SU-DHL-6 (cell line): ENCODE measurements at regions not wholly inside any gene's neighbourhood (a gene's known extent, or its start where the extent isn't known, plus 50 kb on each side); places are given as distances from the start of the nearest gene placed in this dataset.

Source experiments
- H2AFZ ChIP-seq: fragments of 200-600 bp; sonication (generic); 2 replicates; pipeline ENCODE4 v1.6.1; 2014; ENCODE audit warnings: low read depth, mild to moderate bottlenecking, moderate library complexity, mixed read lengths, antibody characterized with exemption, low read length; ENCODE audit not compliant: severe bottlenecking
- H3F3A ChIP-seq: fragments of 200-600 bp; shearing (Covaris generic); 2 replicates; pipeline ENCODE4 v1.6.0; 2016; ENCODE audit warnings: antibody characterized with exemption, mild to moderate bottlenecking; ENCODE audit not compliant: insufficient read depth
- H3K27ac ChIP-seq: fragments of 200-600 bp; sonication (generic); 2 replicates; pipeline ENCODE4 v1.5.1; 2016; ENCODE audit warnings: low read depth, mild to moderate bottlenecking, low read length, moderate library complexity, mixed read lengths
- H3K27me3 ChIP-seq: fragments of 200-600 bp; sonication (generic), shearing (Covaris generic); 2 replicates; pipeline ENCODE4 v1.6.0; 2014; ENCODE audit warnings: mild to moderate bottlenecking, low read length
- H3K36me3 ChIP-seq: fragments of 200-600 bp; sonication (generic); 2 replicates; pipeline ENCODE4 v1.6.1; 2014; ENCODE audit warnings: mild to moderate bottlenecking, low read length, mixed read lengths
- H3K4me2 ChIP-seq: fragments of 300-600, 200-600 bp; shearing (Covaris generic), sonication (generic); 2 replicates; pipeline ENCODE4 v1.6.0; 2014; ENCODE audit warnings: low read length, low read depth, mild to moderate bottlenecking; ENCODE audit not compliant: poor library complexity, severe bottlenecking
- H3K4me3 ChIP-seq: fragments of 200-600 bp; sonication (generic); 2 replicates; pipeline ENCODE4 v1.5.1; 2014; ENCODE audit warnings: antibody characterized with exemption, low read length, mild to moderate bottlenecking, mixed read lengths; ENCODE audit not compliant: insufficient read depth, poor library complexity, severe bottlenecking
- H3K79me2 ChIP-seq: fragments of 200-600 bp; sonication (generic); 2 replicates; pipeline ENCODE4 v1.6.1; 2014; ENCODE audit warnings: mild to moderate bottlenecking, low read length, moderate library complexity; ENCODE audit not compliant: insufficient read depth
- H3K9ac ChIP-seq: fragments of 200-600 bp; sonication (generic); 2 replicates; pipeline ENCODE4 v1.7.0; 2014; ENCODE audit warnings: mild to moderate bottlenecking, low read length
- H3K9me2 ChIP-seq: fragments of 200-600 bp; sonication (generic); replicated peaks from 2 replicates; pipeline ENCODE4 v1.6.1; 2014; ENCODE audit warnings: low read length; ENCODE audit not compliant: insufficient read depth
- H3K9me3 ChIP-seq: fragments of 200-600 bp; sonication (generic); 2 replicates; pipeline ENCODE4 v1.6.1; 2014; ENCODE audit warnings: low read length, mixed read lengths; ENCODE audit not compliant: insufficient read depth
- H4K20me1 ChIP-seq: fragments of 200-600 bp; sonication (generic); 2 replicates; pipeline ENCODE4 v1.6.1; 2014; ENCODE audit warnings: low read depth, mild to moderate bottlenecking, antibody characterized with exemption, low read length, moderate library complexity, mixed read lengths
- CTCF ChIP-seq: fragments of 200-600 bp; sonication (generic); IDR thresholded peaks from one replicate; pipeline ENCODE4 v1.5.1; 2017; ENCODE audit warnings: antibody characterized with exemption, mild to moderate bottlenecking, low read length, moderate library complexity; ENCODE audit not compliant: insufficient read depth, poor library complexity, severe bottlenecking
- EZH2phosphoT487 ChIP-seq: fragments of 200-600 bp; sonication (generic), shearing (Covaris generic); conservative IDR thresholded peaks from 2 replicates; pipeline ENCODE4 v1.6.1; 2018; ENCODE audit warnings: mild to moderate bottlenecking, antibody characterized with exemption, low read length, moderate library complexity, mixed read lengths

GRCh38 chr3:40821315-40821714 is 296.6 kb downstream of the ZNF621 start:
- Histone ChIP-seq H4K20me1 (no peaks in the 10 kb centered on the region), H3K4me3 (no peak overlapping the region), H3K36me3 (no peaks in the 10 kb centered on the region), H3K4me2 (no peak overlapping the region), H3K9me2 (no peaks in the 10 kb centered on the region), H3K27me3 (no peaks in the 10 kb centered on the region), H3K79me2 (no peaks in the 10 kb centered on the region), H2AFZ (no peak overlapping the region), H3F3A (no peaks in the 10 kb centered on the region), H3K27ac (no peak overlapping the region), H3K9ac (no peak overlapping the region), H3K9me3 (no peaks in the 10 kb centered on the region)
- TF ChIP-seq EZH2phosphoT487 (no peak), CTCF (no peak)

GRCh38 chr3:40827226-40827625 is 302.5 kb downstream of the ZNF621 start:
- TF ChIP-seq EZH2phosphoT487 (no peak), CTCF (no peak)
- no peak overlapping the region for H2AFZ ChIP-seq
- no peaks in the 10 kb centered on the region for H3K9me2 ChIP-seq
- H4K20me1 ChIP-seq = no peaks in the 10 kb centered on the region
- no peak overlapping the region for H3K4me3 ChIP-seq
- no peak overlapping the region for H3K27ac ChIP-seq
- no peaks in the 10 kb centered on the region for H3K79me2 ChIP-seq
- H3K27me3 ChIP-seq = no peaks in the 10 kb centered on the region
- no peaks in the 10 kb centered on the region for H3K36me3 ChIP-seq
- H3K9me3 ChIP-seq = no peaks in the 10 kb centered on the region
- H3K9ac ChIP-seq = no peak overlapping the region
- no peak overlapping the region for H3K4me2 ChIP-seq
- H3F3A ChIP-seq = no peaks in the 10 kb centered on the region

- Histone ChIP-seq H3K36me3 (no peaks in the 10 kb centered on the region), H3K9me2 (no peaks in the 10 kb centered on the region), H3K4me3 (no peak overlapping the region), H3K9me3 (no peaks in the 10 kb centered on the region), H3F3A (no peaks in the 10 kb centered on the region), H3K9ac (no peak overlapping the region), H2AFZ (no peak overlapping the region), H3K79me2 (no peaks in the 10 kb centered on the region), H3K4me2 (no peak overlapping the region), H3K27me3 (no peaks in the 10 kb centered on the region), H3K27ac (no peak overlapping the region), H4K20me1 (no peaks in the 10 kb centered on the region)
- TF ChIP-seq CTCF = no peak
- no peak for TF ChIP-seq EZH2phosphoT487
Observed at GRCh38 chr3:40827942-40828688, 303.4 kb downstream of the ZNF621 start.
